Effector memory CD8-positive, alpha-beta T cell (primary cell): ENCODE measurements at regions not wholly inside any gene's neighbourhood (a gene's known extent, or its start where the extent isn't known, plus 50 kb on each side); places are given as distances from the start of the nearest gene placed in this dataset.

Source experiments
- ATAC-seq: fragments of 150-1000 bp; cut with Tn5 transposase; replicated peaks from 2 replicates; pipeline ENCODE4 v1.10.0; 2021; ENCODE audit warnings: mild to moderate bottlenecking, moderate library complexity
- DNase-seq, 3 experiments: peaks; one replicate each; pipeline ENCODE4 v3.0.0; 2021
- H3K27ac Mint-ChIP-seq, 2 donors: one replicate each; pipeline ENCODE4 v1.8.0; 2022; ENCODE audit warnings: mild to moderate bottlenecking in 2 of 2, mixed read lengths in 2 of 2, moderate library complexity in 2 of 2
- H3K27me3 Mint-ChIP-seq, 2 donors: one replicate each; pipeline ENCODE4 v1.8.0; 2022; ENCODE audit warnings: mixed read lengths in 2 of 2
- H3K36me3 Mint-ChIP-seq: one replicate; pipeline ENCODE4 v1.8.0; 2022; ENCODE audit warnings: mild to moderate bottlenecking, moderate library complexity, mixed read lengths; ENCODE audit not compliant: insufficient read depth
- H3K4me1 Mint-ChIP-seq, 2 donors: one replicate each; pipeline ENCODE4 v1.8.0; 2022; ENCODE audit warnings: low read depth in 2 of 2, mixed read lengths in 2 of 2
- H3K4me3 Mint-ChIP-seq, 2 donors: one replicate each; pipeline ENCODE4 v1.8.0; 2022; ENCODE audit warnings: mild to moderate bottlenecking in 2 of 2, mixed read lengths in 2 of 2, moderate library complexity in 2 of 2
- H3K9me3 Mint-ChIP-seq, 2 donors: one replicate each; pipeline ENCODE4 v1.8.0; 2022; ENCODE audit warnings: mixed read lengths in 2 of 2

GRCh38 chr2:147094077-147094476 is 750.8 kb upstream of the ACVR2A start:
- ATAC-seq: no peak
- H3K9me3 Mint-ChIP-seq: peaks cover 0 to 5% of the 10 kb centered on the region in 2 donors
- no peaks in the 10 kb centered on the region for H3K36me3 Mint-ChIP-seq
- H3K4me3 Mint-ChIP-seq: no peak overlapping the region
- no peaks in the 10 kb centered on the region for H3K4me1 Mint-ChIP-seq
- no peaks in the 10 kb centered on the region for H3K27me3 Mint-ChIP-seq
- no peak overlapping the region for H3K27ac Mint-ChIP-seq
- DNase-seq: no peak

- H3K27me3 Mint-ChIP-seq: no peaks in the 10 kb centered on the region
- H3K9me3 Mint-ChIP-seq: peaks cover 0 to 4% of the 10 kb centered on the region in 2 donors
- no peaks in the 10 kb centered on the region for H3K36me3 Mint-ChIP-seq
- H3K27ac Mint-ChIP-seq: no peak overlapping the region
- no peaks in the 10 kb centered on the region for H3K4me1 Mint-ChIP-seq
- DNase-seq: no peak
- H3K4me3 Mint-ChIP-seq: no peak overlapping the region
- ATAC-seq: no peak
These were observed 752.6 kb upstream of the ACVR2A start for GRCh38 chr2:147092266-147092665.

- H3K27ac Mint-ChIP-seq: no peak overlapping the region
- peaks cover 0 to 2% of the 10 kb centered on the region in 2 donors for H3K9me3 Mint-ChIP-seq
- DNase-seq (no peak), ATAC-seq (no peak)
- H3K4me3 Mint-ChIP-seq: no peak overlapping the region
- no peaks in the 10 kb centered on the region for H3K36me3 Mint-ChIP-seq
- H3K27me3 Mint-ChIP-seq: no peaks in the 10 kb centered on the region
- no peaks in the 10 kb centered on the region for H3K4me1 Mint-ChIP-seq
These were observed 753.4 kb upstream of the ACVR2A start for GRCh38 chr2:147091448-147091847.

GRCh38 chr2:147088871-147089270 is 756.0 kb upstream of the ACVR2A start:
- no peak for ATAC-seq
- H3K27ac Mint-ChIP-seq: no peak overlapping the region
- DNase-seq: no peak
- H3K9me3 Mint-ChIP-seq: peaks cover 0 to 2% of the 10 kb centered on the region in 2 donors
- H3K27me3 Mint-ChIP-seq: no peaks in the 10 kb centered on the region
- no peak overlapping the region for H3K4me3 Mint-ChIP-seq
- H3K36me3 Mint-ChIP-seq: no peaks in the 10 kb centered on the region
- H3K4me1 Mint-ChIP-seq: no peaks in the 10 kb centered on the region

- Mint-ChIP-seq H3K27me3 (no peaks in the 10 kb centered on the region), H3K36me3 (no peaks in the 10 kb centered on the region), H3K9me3 (peaks cover 0 to 2% of the 10 kb centered on the region in 2 donors), H3K4me1 (no peaks in the 10 kb centered on the region), H3K27ac (no peak overlapping the region), H3K4me3 (no peak overlapping the region)
- DNase-seq: no peak
- no peak for ATAC-seq
These were observed 758.1 kb upstream of the ACVR2A start for GRCh38 chr2:147086715-147087114.

- Mint-ChIP-seq H3K9me3 (no peaks in the 10 kb centered on the region), H3K4me1 (no peaks in the 10 kb centered on the region), H3K27me3 (no peaks in the 10 kb centered on the region), H3K27ac (no peak overlapping the region), H3K36me3 (no peaks in the 10 kb centered on the region), H3K4me3 (no peak overlapping the region)
- DNase-seq: no peak
- ATAC-seq: no peak
These were observed 761.2 kb upstream of the ACVR2A start for GRCh38 chr2:147083664-147084063.

GRCh38 chr2:147082850-147083522 is 761.8 kb upstream of the ACVR2A start:
- no peak overlapping the region for H3K4me3 Mint-ChIP-seq
- H3K4me1 Mint-ChIP-seq: no peaks in the 10 kb centered on the region
- H3K36me3 Mint-ChIP-seq: no peaks in the 10 kb centered on the region
- H3K9me3 Mint-ChIP-seq: no peaks in the 10 kb centered on the region
- DNase-seq (peak; percentile 5 to 36 (median 34)), ATAC-seq (peak; percentile 42)
- no peak overlapping the region for H3K27ac Mint-ChIP-seq
- no peaks in the 10 kb centered on the region for H3K27me3 Mint-ChIP-seq

- Mint-ChIP-seq H3K4me3 (no peak overlapping the region), H3K4me1 (no peaks in the 10 kb centered on the region), H3K27me3 (no peaks in the 10 kb centered on the region), H3K9me3 (peaks cover 0 to 1% of the 10 kb centered on the region in 2 donors), H3K27ac (no peak overlapping the region), H3K36me3 (no peaks in the 10 kb centered on the region)
- ATAC-seq: no peak
- no peak for DNase-seq
These were observed 763.0 kb upstream of the ACVR2A start for GRCh38 chr2:147081831-147082230.

GRCh38 chr2:147076634-147077033 is 768.2 kb upstream of the ACVR2A start:
- Mint-ChIP-seq H3K9me3 (peaks cover 0 to 1% of the 10 kb centered on the region in 2 donors), H3K36me3 (no peaks in the 10 kb centered on the region), H3K4me1 (no peaks in the 10 kb centered on the region), H3K27me3 (no peaks in the 10 kb centered on the region), H3K4me3 (no peak overlapping the region), H3K27ac (no peak overlapping the region)
- DNase-seq (no peak), ATAC-seq (no peak)

GRCh38 chr2:147068071-147068470 is 776.8 kb upstream of the ACVR2A start:
- Mint-ChIP-seq H3K4me3 (no peak overlapping the region), H3K4me1 (no peaks in the 10 kb centered on the region)

GRCh38 chr2:147067136-147067535 is 777.7 kb upstream of the ACVR2A start:
- Mint-ChIP-seq H3K27me3 (no peaks in the 10 kb centered on the region), H3K4me1 (no peaks in the 10 kb centered on the region), H3K4me3 (no peak overlapping the region), H3K9me3 (no peaks in the 10 kb centered on the region), H3K36me3 (no peaks in the 10 kb centered on the region), H3K27ac (no peak overlapping the region)
- DNase-seq (no peak), ATAC-seq (no peak)

More at GRCh38 chr2:147068071-147068470, 776.8 kb upstream of the ACVR2A start:
- ATAC-seq: no peak
- no peaks in the 10 kb centered on the region for H3K27me3 Mint-ChIP-seq
- H3K9me3 Mint-ChIP-seq: no peaks in the 10 kb centered on the region
- DNase-seq: no peak
- no peaks in the 10 kb centered on the region for H3K36me3 Mint-ChIP-seq
- H3K27ac Mint-ChIP-seq: no peak overlapping the region

GRCh38 chr2:147062073-147062472 is 782.8 kb upstream of the ACVR2A start:
- Mint-ChIP-seq H3K4me1 (no peaks in the 10 kb centered on the region), H3K4me3 (no peak overlapping the region), H3K9me3 (peaks cover 0 to 6% of the 10 kb centered on the region in 2 donors), H3K27ac (no peak overlapping the region), H3K27me3 (no peaks in the 10 kb centered on the region), H3K36me3 (no peaks in the 10 kb centered on the region)
- DNase-seq (no peak), ATAC-seq (no peak)

- H3K4me1 Mint-ChIP-seq: no peaks in the 10 kb centered on the region
- no peaks in the 10 kb centered on the region for H3K27me3 Mint-ChIP-seq
- H3K36me3 Mint-ChIP-seq: no peaks in the 10 kb centered on the region
- peaks cover 0 to 6% of the 10 kb centered on the region in 2 donors for H3K9me3 Mint-ChIP-seq
- no peak overlapping the region for H3K27ac Mint-ChIP-seq
- DNase-seq: no peak
- ATAC-seq: no peak
- H3K4me3 Mint-ChIP-seq: no peak overlapping the region
These were observed 783.6 kb upstream of the ACVR2A start for GRCh38 chr2:147061269-147061668.

- Mint-ChIP-seq H3K4me3 (no peak overlapping the region), H3K9me3 (peaks cover 0 to 10% of the 10 kb centered on the region in 2 donors), H3K27ac (no peak overlapping the region), H3K27me3 (peaks cover 0 to 15% of the 10 kb centered on the region in 2 donors), H3K36me3 (no peaks in the 10 kb centered on the region), H3K4me1 (no peaks in the 10 kb centered on the region)
- ATAC-seq (no peak), DNase-seq (no peak)
These were observed 786.8 kb upstream of the ACVR2A start for GRCh38 chr2:147057892-147058490.
